Heart right ventricle (tissue), 16 donors: ENCODE measurements at regions not wholly inside any gene's neighbourhood (a gene's known extent, or its start where the extent isn't known, plus 50 kb on each side); places are given as distances from the start of the nearest gene placed in this dataset.

Experiments used
- ATAC-seq, 8 donors: fragments of 200-7000 bp; cut with Tn5 transposase; one replicate each; pipeline ENCODE4 v1.9.1; 2020; ENCODE audit warnings: mild to moderate bottlenecking in 8 of 8, moderate library complexity in 8 of 8, moderate number of reproducible peaks in 1 of 8
- DNase-seq, 2 donors: peaks; one replicate each; pipeline ENCODE4 v3.0.0-alpha.2; 2020
- H3K27ac ChIP-seq, 10 donors: fragments of 200-600 bp; sonication (generic) in 2 of 10; one replicate each; pipeline versions ENCODE4 v1.5.0 to v1.8.0; 2020 to 2022; ENCODE audit warnings: mild to moderate bottlenecking in 3 of 10
- H3K27me3 ChIP-seq, 7 donors: fragments of 200-600 bp; one replicate each; pipeline ENCODE4 v1.8.0; 2021 to 2022; ENCODE audit warnings: mild to moderate bottlenecking in 2 of 7
- H3K36me3 ChIP-seq, 9 donors: fragments of 200-600 bp; sonication (generic) in 1 of 9; one replicate each; pipeline versions ENCODE4 v1.5.0 to v1.8.0; 2020 to 2022; ENCODE audit warnings: mild to moderate bottlenecking in 2 of 9
- H3K4me1 ChIP-seq, 9 donors: fragments of 200-600 bp; sonication (generic) in 1 of 9; one replicate each; pipeline versions ENCODE4 v1.5.0 to v1.8.0; 2020 to 2022; ENCODE audit warnings: mild to moderate bottlenecking in 4 of 9
- H3K4me3 ChIP-seq, 10 donors: fragments of 200-600 bp; sonication (generic) in 2 of 10; one replicate each; pipeline versions ENCODE4 v1.5.0 to v1.8.0; 2020 to 2022; ENCODE audit warnings: mild to moderate bottlenecking in 7 of 10, moderate library complexity in 2 of 10
- H3K9me3 ChIP-seq, 11 donors: fragments of 200-600 bp in 10 of 11; sonication (generic) in 2 of 11; one replicate each; pipeline versions ENCODE4 v1.5.0 to v1.8.0; 2013 to 2022; ENCODE audit warnings: mild to moderate bottlenecking in 2 of 11, control low read depth in 1 of 11, moderate library complexity in 1 of 11
- CTCF ChIP-seq, 9 donors: fragments of 200-600 bp; sonication (generic) in 2 of 9; IDR thresholded peaks; one replicate each; pipeline versions ENCODE4 v1.5.0 to v1.8.0; 2021 to 2022; ENCODE audit warnings: antibody characterized with exemption in 9 of 9, mild to moderate bottlenecking in 5 of 9, moderate library complexity in 1 of 9
- WGBS, 2 donors: extraction: QIAGEN DNeasy Blood & Tissue Kit; methylation state at CpG; one replicate each; pipeline ENCODE4 v1.1.7; 2013; ENCODE audit warnings: inconsistent platforms in 1 of 2; 5-methylcytosine and 5-hydroxymethylcytosine counted together
- intact Hi-C, 10 donors: fragments of 100-400 bp; cut with DNase I; formaldehyde crosslinking; loops; one replicate each; pipeline versions ENCODE4 v1.11.1 to v1.14.2; 2022
- donor health status: Arrhythmogenic right ventricular cardiomyopathy.
- donor health status: ischemic (EF 13 %, LVEDD 7.1; RV severe dilation, severe dysfunction).
- donor health status: healthy with polysubstance abuse.
- donor health status: DM: no; HTN: yes; CAD: no.
- donor health status: DM: no; HTN: no; CAD: no.
- donor health status: ischemic (EF 25% LVEDD 6.9; RV normal size, moderate dysfunction).
- donor health status: ischemic (EF 25% LVEDD 5.7; RV mildly dilated, moderate dysfunction).
- donor health status: healthy.
- donor health status: DM: yes; HTN: yes; CAD: no.
- donor health status: Ischemic cardiomyopathy.
- donor health status: ischemic (EF 35%, LVEDD 5.7; RV mildly dilated, moderate dysfunction).
- donor health status: nonischemic (EF 11% LVEDD 7.7; RV severe dilation, severe dysfunction).
- donor health status: DM: yes; HTN: yes; CAD: no.
- donor health status: PGD.
- donor health status: ischemic (EF 29% LVEDD 5.4; RV normal size, mild dysfunction).
- donor health status: nonischemic (EF 23%, LVEDD 6.1; RV moderate dilation, normal function).

- no peak for ATAC-seq
- H3K9me3 ChIP-seq, result no peaks in the 10 kb centered on the region
- peaks cover 0 to 13% (median 4%) of the 10 kb centered on the region in 9 donors for H3K4me1 ChIP-seq
- no peak overlapping the region for H3K27ac ChIP-seq
- 92 to 93% methylated on average over 20 of the region's 20 CpGs for WGBS, 2 donors
- H3K27me3 ChIP-seq, result peaks cover 0 to 57% (median 33%) of the 10 kb centered on the region in 7 donors
- no peak for DNase-seq
- no peaks in the 10 kb centered on the region for H3K36me3 ChIP-seq
- no peak overlapping the region for H3K4me3 ChIP-seq
- TF ChIP-seq CTCF (IDR thresholded peaks at IDR 0.05), result no peak
- intact Hi-C loops, result no loop called here
Observed at GRCh38 chr2:239811806-239812560, 213.2 kb downstream of the NDUFA10 start.

- no peak for TF ChIP-seq CTCF (IDR thresholded peaks at IDR 0.05)
- ATAC-seq (no peak), DNase-seq (no peak)
- 69 to 75% methylated on average over 14 of the region's 14 CpGs for WGBS, 2 donors
- Histone ChIP-seq H3K4me3 (no peak overlapping the region), H3K36me3 (no peaks in the 10 kb centered on the region), H3K27me3 (peaks cover 0 to 59% (median 37%) of the 10 kb centered on the region in 7 donors), H3K27ac (no peak overlapping the region), H3K9me3 (no peaks in the 10 kb centered on the region), H3K4me1 (peaks cover 0 to 13% (median 4%) of the 10 kb centered on the region in 9 donors)
- intact Hi-C loops, result no loop called here
Observed at GRCh38 chr2:239811111-239811781, 213.9 kb downstream of the NDUFA10 start.

GRCh38 chr2:239809391-239809790 is 215.8 kb downstream of the NDUFA10 start:
- no peak for ATAC-seq
- Histone ChIP-seq H3K4me3 (no peak overlapping the region), H3K4me1 (peaks cover 0 to 12% (median 4%) of the 10 kb centered on the region in 9 donors), H3K36me3 (no peaks in the 10 kb centered on the region), H3K27me3 (peaks cover 0 to 62% (median 33%) of the 10 kb centered on the region in 7 donors), H3K27ac (no peak overlapping the region), H3K9me3 (no peaks in the 10 kb centered on the region)
- 43 to 55% methylated on average over 11 of the region's 11 CpGs for WGBS, 2 donors
- no peak for DNase-seq
- intact Hi-C loops, result no loop called here
- TF ChIP-seq CTCF (IDR thresholded peaks at IDR 0.05), result no peak

- Histone ChIP-seq H3K36me3 (no peaks in the 10 kb centered on the region), H3K27ac (no peak overlapping the region), H3K9me3 (no peaks in the 10 kb centered on the region), H3K4me1 (peaks cover 0 to 4% (median 0%) of the 10 kb centered on the region in 9 donors), H3K4me3 (no peak overlapping the region), H3K27me3 (peaks cover 0 to 61% (median 25%) of the 10 kb centered on the region in 7 donors)
- intact Hi-C loops, result no loop called here
- WGBS, 2 donors, result 90 to 92% methylated on average over 10 of the region's 10 CpGs
- ATAC-seq, result no peak
- no peak for DNase-seq
- no peak for TF ChIP-seq CTCF (IDR thresholded peaks at IDR 0.05)
Observed at GRCh38 chr2:239807568-239807967, 217.6 kb downstream of the NDUFA10 start.
